Nephron progenitor cell (in vitro differentiated cells): ENCODE measurements at regions not wholly inside any gene's neighbourhood (a gene's known extent, or its start where the extent isn't known, plus 50 kb on each side); places are given as distances from the start of the nearest gene placed in this dataset.

Experiments
- DNase-seq: peaks from one replicate; pipeline ENCODE4 v3.0.0; 2021
- H3K27ac Mint-ChIP-seq: 2 replicates; pipeline ENCODE4 v1.8.0; 2021; ENCODE audit warnings: mild to moderate bottlenecking, moderate library complexity, mixed read lengths
- H3K27me3 Mint-ChIP-seq: 2 replicates; pipeline ENCODE4 v1.8.0; 2021; ENCODE audit warnings: mild to moderate bottlenecking, low read depth, mixed read lengths; ENCODE audit not compliant: poor library complexity
- H3K36me3 Mint-ChIP-seq: 2 replicates; pipeline ENCODE4 v1.8.0; 2021; ENCODE audit warnings: low read depth, mixed read lengths
- H3K4me1 Mint-ChIP-seq: 2 replicates; pipeline ENCODE4 v1.8.0; 2021; ENCODE audit warnings: mixed read lengths
- H3K4me3 Mint-ChIP-seq: 2 replicates; pipeline ENCODE4 v1.8.0; 2021; ENCODE audit warnings: mild to moderate bottlenecking, moderate library complexity, mixed read lengths
- H3K9me3 Mint-ChIP-seq: 2 replicates; pipeline ENCODE4 v1.8.0; 2021; ENCODE audit warnings: mild to moderate bottlenecking, moderate library complexity, mixed read lengths
- CTCF ChIP-seq: fragments of 200-600 bp; sonication (generic); IDR thresholded peaks from 2 replicates; pipeline ENCODE4 v1.5.0; 2021; ENCODE audit warnings: antibody characterized with exemption

- no peak overlapping the region for H3K4me3 Mint-ChIP-seq
- H3K9me3 Mint-ChIP-seq = no peaks in the 10 kb centered on the region
- no peak for TF ChIP-seq CTCF
- H3K4me1 Mint-ChIP-seq = peaks cover 16% of the 10 kb centered on the region
- no peak overlapping the region for H3K27ac Mint-ChIP-seq
- H3K27me3 Mint-ChIP-seq = peaks cover 10% of the 10 kb centered on the region
- no peaks in the 10 kb centered on the region for H3K36me3 Mint-ChIP-seq
- no peak for DNase-seq
Observed at GRCh38 chr5:88934439-88934838, 51.5 kb upstream of the MEF2C start.
